MM.1S (cell line): ENCODE measurements at regions not wholly inside any gene's neighbourhood (a gene's known extent, or its start where the extent isn't known, plus 50 kb on each side); places are given as distances from the start of the nearest gene placed in this dataset.

ENCODE experiments used
- DNase-seq: peaks from one replicate; pipeline ENCODE4 v3.0.0-alpha.2; 2015
- H2AFZ ChIP-seq: fragments of 300-600 bp; sonication (generic); 2 replicates; pipeline ENCODE4 v1.6.0; 2016; ENCODE audit warnings: antibody characterized with exemption, low read length
- H3F3A ChIP-seq: fragments of 300-600 bp; sonication (generic); 2 replicates; pipeline ENCODE4 v1.6.1; 2016; ENCODE audit warnings: mild to moderate bottlenecking, antibody characterized with exemption, low read length, moderate library complexity, mixed read lengths; ENCODE audit not compliant: insufficient read depth
- H3K27ac ChIP-seq: fragments of 300-600 bp; sonication (generic); 2 replicates; pipeline ENCODE4 v1.5.1; 2016; ENCODE audit warnings: mild to moderate bottlenecking, low read length
- H3K27me3 ChIP-seq: fragments of 300-600 bp; sonication (generic); replicated peaks from 2 replicates; pipeline ENCODE4 v1.6.0; 2016; ENCODE audit warnings: low read length; ENCODE audit not compliant: insufficient read depth
- H3K36me3 ChIP-seq: fragments of 300-600 bp; sonication (generic); replicated peaks from 2 replicates; pipeline ENCODE4 v1.6.1; 2016; ENCODE audit warnings: mild to moderate bottlenecking, low read length, mixed read lengths; ENCODE audit not compliant: insufficient read depth
- H3K4me1 ChIP-seq: fragments of 300-600 bp; sonication (generic); 2 replicates; pipeline ENCODE4 v1.6.1; 2016; ENCODE audit warnings: low read length, mixed read lengths
- H3K4me2 ChIP-seq: fragments of 300-600 bp; sonication (generic); 2 replicates; pipeline ENCODE4 v1.6.0; 2016; ENCODE audit warnings: low read depth, low read length
- H3K4me3 ChIP-seq: fragments of 300-600 bp; sonication (generic); 2 replicates; pipeline ENCODE4 v1.5.1; 2016; ENCODE audit warnings: low read length, mixed read lengths
- H3K79me2 ChIP-seq: fragments of 300-600 bp; sonication (generic); 2 replicates; pipeline ENCODE4 v1.6.1; 2016; ENCODE audit warnings: mixed run types, low read length, mixed read lengths
- H3K9ac ChIP-seq: fragments of 300-600 bp; sonication (generic); 2 replicates; pipeline ENCODE4 v1.6.1; 2016; ENCODE audit warnings: low read length, mixed read lengths
- H3K9me2 ChIP-seq: fragments of 300-600 bp; sonication (generic); replicated peaks from 2 replicates; pipeline ENCODE4 v1.6.1; 2016; ENCODE audit warnings: mild to moderate bottlenecking, low read length, mixed read lengths; ENCODE audit not compliant: insufficient read depth
- H3K9me3 ChIP-seq: fragments of 300-600 bp; sonication (generic); replicated peaks from 2 replicates; pipeline ENCODE4 v1.6.1; 2016; ENCODE audit warnings: mild to moderate bottlenecking, low read length, mixed read lengths; ENCODE audit not compliant: insufficient read depth
- H4K20me1 ChIP-seq: fragments of 300-600 bp; sonication (generic); 2 replicates; pipeline ENCODE4 v1.6.1; 2016; ENCODE audit warnings: mild to moderate bottlenecking, low read length, moderate library complexity, mixed read lengths; ENCODE audit not compliant: insufficient read depth
- CTCF ChIP-seq: fragments of 300-600 bp; sonication (generic); IDR thresholded peaks from 2 replicates; pipeline ENCODE4 v1.5.1; 2016; ENCODE audit warnings: antibody characterized with exemption, low read length, mixed read lengths
- EZH2 ChIP-seq: fragments of 300-600 bp; sonication (generic); optimal IDR thresholded peaks from 2 replicates; pipeline ENCODE3; 2017; ENCODE audit warnings: low read depth, mild to moderate bottlenecking, antibody characterized with exemption, low read length, mixed read lengths
- EZH2phosphoT487 ChIP-seq: fragments of 300-600 bp; sonication (generic); IDR thresholded peaks from 2 replicates; pipeline ENCODE4 v1.6.1; 2018; ENCODE audit warnings: antibody characterized with exemption, low read length

GRCh38 chr12:24222968-24223367 lies 273.5 kb upstream of the SOX5 start:
- H3K4me2 ChIP-seq: no peak overlapping the region
- no peak overlapping the region for H2AFZ ChIP-seq
- no peaks in the 10 kb centered on the region for H3K9me3 ChIP-seq
- no peaks in the 10 kb centered on the region for H4K20me1 ChIP-seq
- no peak overlapping the region for H3K4me3 ChIP-seq
- H3F3A ChIP-seq: no peaks in the 10 kb centered on the region
- H3K79me2 ChIP-seq: no peaks in the 10 kb centered on the region
- no peak overlapping the region for H3K27ac ChIP-seq
- DNase-seq: no peak
- H3K4me1 ChIP-seq: no peaks in the 10 kb centered on the region
- H3K36me3 ChIP-seq: no peaks in the 10 kb centered on the region
- H3K9me2 ChIP-seq: no peaks in the 10 kb centered on the region
- no peaks in the 10 kb centered on the region for H3K27me3 ChIP-seq
- H3K9ac ChIP-seq: no peak overlapping the region
- TF ChIP-seq EZH2: no peak
- no peak for TF ChIP-seq EZH2phosphoT487
- no peak for TF ChIP-seq CTCF

GRCh38 chr12:24212496-24212895 lies 263.0 kb upstream of the SOX5 start:
- no peak overlapping the region for H2AFZ ChIP-seq

GRCh38 chr12:24206621-24207020 lies 257.2 kb upstream of the SOX5 start:
- no peaks in the 10 kb centered on the region for H3K27me3 ChIP-seq
- H3K9me2 ChIP-seq: no peaks in the 10 kb centered on the region
- TF ChIP-seq EZH2 (no peak), CTCF (no peak), EZH2phosphoT487 (no peak)
- H3K36me3 ChIP-seq: no peaks in the 10 kb centered on the region
- no peaks in the 10 kb centered on the region for H3F3A ChIP-seq
- no peaks in the 10 kb centered on the region for H3K4me1 ChIP-seq
- H2AFZ ChIP-seq: no peak overlapping the region
- H3K9ac ChIP-seq: no peak overlapping the region
- no peak overlapping the region for H3K4me2 ChIP-seq
- no peak for DNase-seq
- H3K27ac ChIP-seq: no peak overlapping the region
- H3K9me3 ChIP-seq: no peaks in the 10 kb centered on the region
- H3K79me2 ChIP-seq: no peaks in the 10 kb centered on the region
- no peak overlapping the region for H3K4me3 ChIP-seq
- no peaks in the 10 kb centered on the region for H4K20me1 ChIP-seq

More at GRCh38 chr12:24212496-24212895, 263.0 kb upstream of the SOX5 start:
- TF ChIP-seq EZH2 (no peak), EZH2phosphoT487 (no peak)
- no peak overlapping the region for H3K27ac ChIP-seq
- H3K4me1 ChIP-seq: no peaks in the 10 kb centered on the region
- H3K9ac ChIP-seq: no peak overlapping the region
- H3K4me3 ChIP-seq: no peak overlapping the region
- H3K36me3 ChIP-seq: no peaks in the 10 kb centered on the region
- H3K27me3 ChIP-seq: no peaks in the 10 kb centered on the region
- no peaks in the 10 kb centered on the region for H3K9me3 ChIP-seq
- H3K79me2 ChIP-seq: no peaks in the 10 kb centered on the region
- H3K9me2 ChIP-seq: no peaks in the 10 kb centered on the region
- no peaks in the 10 kb centered on the region for H3F3A ChIP-seq
- H3K4me2 ChIP-seq: no peak overlapping the region
- no peaks in the 10 kb centered on the region for H4K20me1 ChIP-seq
- no peak for DNase-seq

- Histone ChIP-seq H3K79me2 (no peaks in the 10 kb centered on the region), H3F3A (no peaks in the 10 kb centered on the region), H3K4me1 (no peaks in the 10 kb centered on the region), H3K4me2 (no peak overlapping the region), H3K9me2 (no peaks in the 10 kb centered on the region), H3K4me3 (no peak overlapping the region), H3K9ac (no peak overlapping the region), H3K27ac (no peak overlapping the region), H3K27me3 (no peaks in the 10 kb centered on the region), H4K20me1 (no peaks in the 10 kb centered on the region), H2AFZ (no peak overlapping the region), H3K9me3 (no peaks in the 10 kb centered on the region), H3K36me3 (no peaks in the 10 kb centered on the region)
- no peak for DNase-seq
- TF ChIP-seq CTCF: no peak
- no peak for TF ChIP-seq EZH2phosphoT487
- no peak for TF ChIP-seq EZH2
Measured at GRCh38 chr12:24201258-24201970, 251.9 kb upstream of the SOX5 start.
